ENCODE measurements at regions not wholly inside any gene's neighbourhood (a gene's known extent, or its start where the extent isn't known, plus 50 kb on each side); places are given as distances from the start of the nearest gene placed in this dataset.

GRCh38 chr6:76742919-76743318 is 670.5 kb upstream of the IMPG1 start:
- Histone ChIP-seq H3K27ac (ENCODE audit: low read length) (no peak overlapping the region), H3K36me3 (ENCODE audit: control insufficient read depth, insufficient read depth, low read length) (no peaks in the 10 kb centered on the region), H3K27me3 (ENCODE audit: control insufficient read depth, insufficient read depth, low read length) (no peaks in the 10 kb centered on the region), H3K4me1 (ENCODE audit: control insufficient read depth, insufficient read depth, low read length) (no peaks in the 10 kb centered on the region), H3K4me3 (ENCODE audit: low read depth in 2 of 2, low read length in 2 of 2) (no peak overlapping the region), H3K9me3 (ENCODE audit: control insufficient read depth, insufficient read depth, low read depth, low read length) (no peaks in the 10 kb centered on the region)
- TF ChIP-seq POLR2AphosphoS5 (IDR thresholded peaks at IDR 0.05; ENCODE audit: low read depth, low read length) = no peak
- TF ChIP-seq CTCF (IDR thresholded peaks at IDR 0.05) = no peak
- no peak for TF ChIP-seq SIN3A (IDR thresholded peaks at IDR 0.05; ENCODE audit: borderline replicate concordance, insufficient read depth, low read depth, low read length)
- TF ChIP-seq TCF7L2 (IDR thresholded peaks at IDR 0.05; ENCODE audit: low read depth, low read length) = no peak
- no peak for TF ChIP-seq REST (IDR thresholded peaks at IDR 0.05; ENCODE audit: insufficient read depth in 1 of 2, low read depth in 2 of 2, low read length in 1 of 2)
- BruUV-seq (replicated peaks) = no TSS peak
- ChIA-PET POLR2A (no interaction called here), CTCF (no interaction called here)
- ATAC-seq = no peak
- no peak for DNase-seq (ENCODE audit: low read depth, low spot score)
- in situ Hi-C loops (cut with HindIII; ENCODE audit: low pct_unique_long_range_greater_than_20kb, low sequenced_read_pairs) = no loop called here
- intact Hi-C loops (cut with micrococcal nuclease; ENCODE audit: unreplicated experiment) = no loop called here

GRCh38 chr6:76719449-76719848 is 647.0 kb upstream of the IMPG1 start:
- Histone ChIP-seq H3K27ac (ENCODE audit: low read length) (no peak overlapping the region), H3K27me3 (ENCODE audit: control insufficient read depth, insufficient read depth, low read length) (no peaks in the 10 kb centered on the region), H3K36me3 (ENCODE audit: control insufficient read depth, insufficient read depth, low read length) (no peaks in the 10 kb centered on the region), H3K9me3 (ENCODE audit: control insufficient read depth, insufficient read depth, low read depth, low read length) (no peaks in the 10 kb centered on the region), H3K4me3 (ENCODE audit: low read depth in 2 of 2, low read length in 2 of 2) (no peak overlapping the region), H3K4me1 (ENCODE audit: control insufficient read depth, insufficient read depth, low read length) (no peaks in the 10 kb centered on the region)
- intact Hi-C loops (cut with micrococcal nuclease; ENCODE audit: unreplicated experiment) = no loop called here
- no TSS peak for BruUV-seq (replicated peaks)
- no peak for ATAC-seq
- no peak for DNase-seq (ENCODE audit: low read depth, low spot score)
- TF ChIP-seq SIN3A (IDR thresholded peaks at IDR 0.05; ENCODE audit: borderline replicate concordance, insufficient read depth, low read depth, low read length) (no peak), REST (IDR thresholded peaks at IDR 0.05; ENCODE audit: insufficient read depth in 1 of 2, low read depth in 2 of 2, low read length in 1 of 2) (no peak), TCF7L2 (IDR thresholded peaks at IDR 0.05; ENCODE audit: low read depth, low read length) (no peak)
- POLR2A ChIA-PET = no interaction called here
- in situ Hi-C loops (cut with HindIII; ENCODE audit: low pct_unique_long_range_greater_than_20kb, low sequenced_read_pairs) = no loop called here
- CTCF ChIA-PET = no interaction called here

Data from Panc1 (cell line).